GM19035 (cell line): ENCODE measurements at regions not wholly inside any gene's neighbourhood (a gene's known extent, or its start where the extent isn't known, plus 50 kb on each side); places are given as distances from the start of the nearest gene placed in this dataset.
"Not testable (repeated sequence)": the region's sequence is repeated elsewhere in the genome, so short reads cannot be mapped to it uniquely, and the experiment has no call there.

Experiments used
- ATAC-seq: cut with Tn5 transposase; IDR thresholded peaks from one replicate; pipeline ENCODE4 v1.9.1; 2021; ENCODE audit not compliant: unreplicated experiment

DNA sequence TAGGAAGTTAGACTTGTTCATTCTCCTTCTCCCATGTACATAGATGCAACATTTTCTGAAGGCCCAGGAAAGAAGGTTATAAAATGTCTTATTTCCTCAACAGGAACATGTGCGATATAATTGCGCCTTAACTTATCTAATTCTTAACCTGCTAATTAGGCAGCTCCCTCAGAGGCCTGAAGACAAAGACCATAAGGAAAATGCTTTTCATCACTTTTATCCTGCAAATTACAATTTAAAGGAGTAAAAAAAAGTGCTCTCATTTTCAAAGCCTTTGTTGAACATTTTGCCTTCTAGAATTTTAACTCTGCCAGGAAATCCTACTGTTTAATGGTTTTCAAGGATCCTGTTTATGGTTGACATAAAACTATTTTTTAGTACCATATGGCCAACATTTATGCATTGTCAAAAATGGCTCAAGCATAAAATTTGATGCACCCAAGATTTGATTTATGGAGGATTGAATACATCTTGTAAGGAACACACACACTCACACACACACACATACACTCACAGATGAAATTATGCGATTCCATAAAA, 660.4 kb upstream of the TMEM132C start:
- no peak for ATAC-seq

- no peak for ATAC-seq
Measured at GRCh38 chr12:127607146-127607725, 659.7 kb upstream of the TMEM132C start.

- not testable (repeated sequence) for ATAC-seq
Measured at GRCh38 chr12:127608359-127608758, 658.6 kb upstream of the TMEM132C start.

DNA sequence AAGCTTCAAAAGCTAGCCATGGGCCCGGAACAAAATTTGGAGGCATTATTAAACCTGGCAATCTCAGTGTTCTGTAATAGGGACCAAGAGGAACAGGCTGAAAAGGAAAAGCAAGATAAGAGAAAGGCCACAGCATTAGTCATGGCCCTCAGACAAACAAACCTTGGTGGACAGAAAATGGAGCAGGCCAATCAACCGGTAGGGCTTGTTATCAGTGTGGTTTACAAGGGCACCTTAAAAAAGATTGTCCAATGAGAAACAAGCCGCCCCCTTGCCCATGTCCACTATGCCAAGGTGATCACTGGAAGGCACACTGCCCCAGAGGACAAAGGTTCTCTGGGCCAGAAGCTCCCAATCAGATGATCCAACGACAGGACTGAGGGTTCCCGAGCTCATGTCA, 653.9 kb upstream of the TMEM132C start:
- ATAC-seq = no peak

DNA sequence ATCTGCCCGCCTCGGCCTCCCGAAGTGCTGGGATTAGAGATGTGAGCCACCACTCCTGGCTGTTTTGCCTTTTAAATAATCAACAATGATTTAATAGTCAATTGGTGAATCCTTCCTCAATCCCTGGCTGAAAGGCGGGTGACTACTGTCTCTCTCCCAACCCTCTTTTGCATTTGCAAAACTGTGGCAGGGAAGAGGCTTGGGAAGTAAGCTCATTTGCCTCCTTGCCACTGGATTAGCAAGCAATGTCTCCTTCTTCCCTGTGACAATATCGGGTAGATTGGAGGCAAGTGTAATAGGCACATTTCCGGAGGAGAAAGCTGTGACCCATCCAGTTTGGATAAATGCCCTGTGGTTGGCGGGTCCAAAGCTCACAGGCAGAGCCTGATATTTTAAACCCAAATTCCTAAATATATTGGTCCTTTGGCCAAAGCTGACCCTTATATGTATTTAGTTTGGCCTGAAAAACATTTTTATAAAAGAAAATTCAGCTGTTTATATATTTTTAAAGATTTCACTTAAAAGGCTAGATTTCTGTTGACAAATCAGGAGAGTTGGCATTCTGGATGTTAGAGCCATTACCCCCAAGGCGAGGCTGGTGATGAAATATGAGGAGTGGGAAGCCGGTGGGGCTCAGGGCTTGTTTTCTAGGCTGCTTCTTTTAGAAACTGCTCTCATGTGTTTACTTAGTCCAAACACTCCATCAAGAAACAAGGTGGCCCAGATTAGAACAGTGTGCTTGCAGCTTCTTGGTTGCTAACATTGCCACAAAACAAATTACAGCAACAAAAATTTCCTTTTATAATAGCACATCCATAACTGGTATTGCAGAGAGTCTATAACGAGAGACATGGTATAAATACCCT, 646.9 kb upstream of the TMEM132C start:
- ATAC-seq = no peak

GRCh38 chr12:127620735-127621355, 646.1 kb upstream of the TMEM132C start:
- no peak for ATAC-seq

DNA sequence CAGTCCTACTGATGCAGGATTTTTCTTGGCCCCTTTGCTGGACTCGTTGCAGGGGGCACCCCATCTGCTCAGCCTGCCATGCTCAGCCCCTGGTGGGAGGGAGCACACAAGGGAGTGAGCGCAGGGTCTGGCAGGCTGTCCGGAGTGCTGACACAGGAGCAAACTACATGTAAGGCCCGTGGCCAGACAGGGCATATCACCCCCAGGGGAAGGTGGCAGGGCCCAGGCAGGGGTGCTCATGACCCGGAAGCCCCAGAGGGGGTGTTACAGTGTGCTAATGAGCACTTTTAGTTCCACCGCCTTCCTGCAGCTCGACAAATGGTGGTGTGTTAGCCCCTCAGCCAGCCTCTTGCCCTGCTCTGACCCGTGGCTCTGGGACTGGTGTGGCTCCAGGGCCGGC, 645.6 kb upstream of the TMEM132C start:
- ATAC-seq = no peak

GRCh38 chr12:127623362-127623761, 643.6 kb upstream of the TMEM132C start:
- ATAC-seq = no peak

- no peak for ATAC-seq
Measured at GRCh38 chr12:127625176-127625771, 641.7 kb upstream of the TMEM132C start.

- ATAC-seq = no peak
Measured at GRCh38 chr12:127628645-127629044, 638.3 kb upstream of the TMEM132C start.

DNA sequence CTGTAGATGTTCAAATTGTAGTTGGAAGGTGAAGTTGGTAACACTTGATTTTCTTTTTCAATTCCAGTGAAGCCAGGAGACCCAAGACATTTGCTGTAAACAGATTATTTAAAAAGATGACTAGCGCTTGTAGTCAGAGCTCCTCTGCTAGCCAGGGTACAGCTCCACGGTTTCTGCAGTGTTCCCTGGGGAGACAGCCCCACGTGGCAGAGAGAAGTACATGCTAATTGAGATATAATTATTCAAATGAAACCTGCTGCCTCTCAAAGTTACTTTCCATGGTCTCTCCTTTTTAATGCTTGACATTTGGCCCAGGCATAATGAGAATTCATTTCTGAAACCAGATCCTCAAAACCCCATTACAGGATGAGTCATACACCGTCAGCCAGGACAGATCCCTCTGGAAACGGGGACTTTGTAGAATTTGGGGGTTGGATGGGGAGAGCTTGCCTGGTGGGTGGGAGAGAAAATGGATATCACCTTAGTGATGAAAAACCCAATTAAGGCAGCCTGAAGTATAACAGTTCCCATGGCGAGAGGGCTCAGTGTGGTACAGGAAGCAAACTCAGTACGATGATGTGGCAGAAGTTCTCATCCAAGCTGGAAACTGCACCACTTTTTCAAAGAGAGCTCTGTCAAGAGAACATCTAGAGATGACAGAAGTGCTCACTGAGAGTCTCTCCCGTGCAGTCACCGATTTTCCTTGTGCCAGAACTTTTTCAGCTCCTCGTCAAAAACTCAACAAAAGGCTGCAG, 637.7 kb upstream of the TMEM132C start:
- ATAC-seq = no peak

- ATAC-seq = no peak
Measured at GRCh38 chr12:127632461-127632860, 634.5 kb upstream of the TMEM132C start.

- no peak for ATAC-seq
Measured at GRCh38 chr12:127635838-127636237, 631.1 kb upstream of the TMEM132C start.

- no peak for ATAC-seq
Measured at GRCh38 chr12:127636882-127637281, 630.1 kb upstream of the TMEM132C start.

- no peak for ATAC-seq
Measured at GRCh38 chr12:127640181-127640886, 626.6 kb upstream of the TMEM132C start.

DNA sequence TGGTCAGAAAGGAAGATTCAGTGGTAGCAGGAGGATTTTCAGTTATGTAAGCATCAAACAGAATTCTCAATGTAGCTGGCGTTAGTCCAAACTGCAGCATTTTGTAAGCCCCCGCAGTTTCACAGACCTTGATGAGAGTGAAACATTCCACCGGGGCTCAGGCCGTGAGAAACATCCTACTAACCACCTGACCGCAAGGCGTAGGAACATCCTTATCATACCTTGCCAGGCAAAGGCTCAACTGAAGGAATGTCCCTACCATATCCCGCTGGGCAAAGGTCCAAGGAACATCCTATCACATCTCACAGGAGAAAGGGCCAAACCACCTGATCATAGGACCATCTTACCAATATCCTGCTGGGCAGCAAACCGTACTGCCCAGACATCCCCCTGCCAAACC, 624.8 kb upstream of the TMEM132C start:
- no peak for ATAC-seq

GRCh38 chr12:127648321-127648720, 618.6 kb upstream of the TMEM132C start:
- ATAC-seq = no peak

DNA sequence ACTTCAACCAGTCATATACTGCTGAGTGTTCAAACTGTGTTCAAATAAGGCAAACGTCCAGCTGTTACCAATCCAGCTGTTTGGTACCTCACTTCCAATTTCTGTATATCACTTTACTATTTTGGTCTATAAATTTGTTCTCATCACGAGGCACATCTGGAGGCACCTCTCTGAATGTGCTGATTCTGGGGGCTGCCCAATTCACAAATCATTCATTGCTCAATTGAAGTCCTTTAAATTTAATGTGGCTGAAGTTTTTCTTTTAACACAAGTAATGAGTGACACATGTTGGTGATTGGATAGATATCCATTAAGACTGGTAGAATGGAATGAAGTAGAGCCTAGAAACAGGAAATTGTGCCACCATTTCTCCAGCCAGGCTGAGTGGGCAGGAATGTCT, 617.0 kb upstream of the TMEM132C start:
- ATAC-seq = no peak

DNA sequence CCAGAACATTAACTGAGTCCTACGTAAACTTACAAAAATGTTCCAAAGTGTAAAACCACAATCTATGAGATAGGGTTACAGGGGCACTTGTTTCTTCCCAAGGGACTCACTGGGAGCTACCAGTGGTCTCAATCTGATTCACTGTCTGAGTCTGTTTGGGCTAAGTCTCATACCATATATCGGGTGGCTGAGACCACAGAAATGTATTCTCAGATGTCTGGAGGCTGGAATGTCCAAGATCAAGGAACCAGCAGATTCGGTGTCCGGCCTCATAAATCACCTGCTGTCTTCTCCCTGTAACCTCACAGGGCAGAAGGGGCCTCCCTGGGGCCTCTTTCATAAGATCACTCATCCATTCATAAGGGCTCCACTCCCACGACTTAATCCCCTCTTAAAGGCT, 616.3 kb upstream of the TMEM132C start:
- ATAC-seq = no peak

GRCh38 chr12:127652281-127652680, 614.7 kb upstream of the TMEM132C start:
- no peak for ATAC-seq
